ENCODE measurements at regions not wholly inside any gene's neighbourhood (a gene's known extent, or its start where the extent isn't known, plus 50 kb on each side); places are given as distances from the start of the nearest gene placed in this dataset.
"Not testable (repeated sequence)": the region's sequence is repeated elsewhere in the genome, so short reads cannot be mapped to it uniquely, and the experiment has no call there.

DNA sequence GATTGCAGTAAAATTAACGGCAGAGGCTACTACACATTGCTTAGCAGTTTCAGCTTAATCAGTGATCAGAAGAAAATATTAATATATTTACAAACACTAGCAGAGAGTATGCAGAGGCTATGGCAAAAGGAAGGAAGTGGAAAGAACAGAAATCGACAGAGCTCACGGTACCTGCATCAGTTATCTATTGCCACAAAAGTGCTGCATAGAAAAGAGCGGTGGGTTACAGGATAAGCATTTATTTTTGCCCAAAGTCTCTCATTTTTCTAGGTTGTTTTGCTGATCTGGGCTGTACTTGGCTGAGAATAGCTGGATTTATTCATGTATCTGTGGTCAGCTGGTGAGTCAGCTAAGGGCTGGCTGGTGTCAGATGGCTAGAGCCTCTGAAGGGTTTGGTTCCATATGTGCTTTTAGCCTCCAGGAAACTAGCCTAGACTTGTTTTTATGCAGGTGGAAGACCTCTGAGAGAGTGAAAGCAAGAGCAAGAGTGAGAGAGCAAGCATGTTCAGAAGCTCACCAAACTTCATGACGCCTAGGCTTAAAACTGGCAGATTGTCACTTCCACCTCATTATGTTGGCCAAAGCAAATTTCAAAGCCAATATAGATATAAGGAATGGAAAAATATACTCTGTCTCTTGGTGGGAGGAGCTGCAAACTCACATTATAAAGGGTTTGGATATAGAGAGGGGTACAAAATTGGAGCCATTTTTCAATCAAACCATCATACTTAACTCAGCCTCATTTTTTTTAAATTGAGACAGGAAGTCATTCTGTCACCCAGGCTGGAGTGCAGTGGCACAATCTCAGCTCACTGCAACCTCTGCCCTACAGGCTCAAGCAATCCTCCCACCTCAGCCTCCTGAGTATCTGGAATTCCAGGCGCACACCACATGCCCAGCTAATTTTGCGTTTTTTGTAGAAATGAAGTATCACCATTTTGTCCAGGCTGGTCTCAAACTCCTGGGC lies 153.2 kb upstream of the RPL34 start:
- intact Hi-C loops (cut with DNase I): no loop called here
- DNase-seq: no peak

DNA sequence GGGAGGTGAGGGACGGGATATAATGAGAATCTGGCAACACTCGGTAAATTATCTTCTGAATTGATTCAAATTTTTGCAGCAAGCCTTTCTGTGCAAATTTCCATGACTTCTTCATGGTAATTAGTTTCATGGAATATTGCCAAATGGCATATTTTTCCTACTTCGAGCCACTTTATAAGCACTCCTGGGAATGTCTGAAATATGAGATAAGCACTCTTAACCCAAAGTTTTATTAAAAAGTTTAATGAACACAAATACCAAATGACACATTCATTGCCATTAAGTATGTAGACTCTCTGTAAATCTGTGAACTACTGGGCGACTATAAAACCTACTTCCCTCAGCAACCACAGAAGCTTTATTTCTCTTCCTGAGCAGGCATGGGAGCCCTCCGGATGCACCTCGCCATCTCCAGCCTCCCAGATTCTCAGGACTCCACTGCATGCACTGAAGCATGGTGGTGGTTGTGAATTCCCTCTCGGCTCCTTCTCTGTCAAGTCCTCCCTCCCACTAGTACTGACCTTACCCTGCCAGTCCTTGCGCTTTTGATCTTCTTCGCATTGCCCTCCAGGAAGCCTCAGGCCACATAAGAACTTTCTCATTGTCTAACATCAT lies 154.4 kb upstream of the RPL34 start:
- DNase-seq: no peak
- intact Hi-C loops (cut with DNase I): no loop called here

DNA sequence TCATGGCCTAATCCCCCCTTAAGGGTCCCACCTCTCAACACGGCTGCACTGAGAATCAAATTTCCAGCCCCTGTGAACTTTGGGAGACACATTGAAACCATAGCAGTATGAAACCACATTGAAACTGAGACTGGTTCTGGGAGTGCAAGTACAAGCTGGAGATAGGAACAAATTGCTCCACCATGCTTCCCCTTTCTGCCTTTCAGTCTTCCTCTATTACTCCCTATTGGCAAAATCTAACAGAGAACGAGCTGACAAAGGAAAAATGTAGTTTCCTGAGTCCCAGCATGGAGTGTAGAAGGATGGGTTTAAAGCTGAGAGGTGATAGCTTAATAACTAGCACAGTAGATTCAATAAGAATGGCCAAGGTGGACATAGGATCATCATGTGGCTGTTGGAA lies 161.7 kb upstream of the RPL34 start:
- intact Hi-C loops (cut with DNase I): no loop called here
- DNase-seq: no peak

DNA sequence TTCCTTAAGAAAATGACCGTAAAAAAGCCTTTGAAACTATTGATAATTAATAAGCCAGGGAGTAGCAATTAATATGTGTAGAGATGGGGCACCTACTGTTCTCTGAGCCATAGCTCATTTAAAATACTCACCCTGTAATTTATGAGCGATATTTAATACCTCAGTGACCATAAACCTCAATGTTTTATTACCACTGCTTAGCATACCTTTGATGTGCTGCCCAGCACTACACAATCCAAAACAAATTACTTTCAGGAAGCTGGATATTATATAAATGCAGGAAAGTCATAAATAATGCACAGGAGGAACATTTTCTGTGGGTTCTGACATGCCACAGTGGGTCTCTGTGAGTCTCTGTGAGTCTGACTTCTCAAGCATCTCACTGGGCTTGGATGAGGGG lies 166.1 kb upstream of the RPL34 start:
- DNase-seq: no peak
- intact Hi-C loops (cut with DNase I): no loop called here

DNA sequence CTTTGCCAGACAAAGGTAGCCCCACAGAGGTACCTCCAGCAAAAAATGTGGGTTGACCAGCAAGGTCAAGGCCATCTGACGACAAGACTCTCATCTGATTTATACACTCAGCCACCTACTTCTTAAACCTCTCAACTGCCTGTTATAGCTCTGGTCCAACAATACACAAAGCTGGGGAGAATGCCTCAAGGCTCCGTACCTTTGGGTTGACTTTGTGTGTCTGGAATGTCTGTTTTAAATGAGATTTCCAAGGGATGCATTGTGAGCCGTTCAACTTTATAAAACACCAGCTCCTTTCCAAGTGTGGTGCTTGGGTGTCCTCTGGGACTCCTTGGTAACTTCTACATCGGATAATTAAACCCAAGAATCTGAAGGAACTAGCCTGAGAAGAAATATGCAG lies 167.0 kb upstream of the RPL34 start:
- DNase-seq: no peak
- intact Hi-C loops (cut with DNase I): no loop called here

DNA sequence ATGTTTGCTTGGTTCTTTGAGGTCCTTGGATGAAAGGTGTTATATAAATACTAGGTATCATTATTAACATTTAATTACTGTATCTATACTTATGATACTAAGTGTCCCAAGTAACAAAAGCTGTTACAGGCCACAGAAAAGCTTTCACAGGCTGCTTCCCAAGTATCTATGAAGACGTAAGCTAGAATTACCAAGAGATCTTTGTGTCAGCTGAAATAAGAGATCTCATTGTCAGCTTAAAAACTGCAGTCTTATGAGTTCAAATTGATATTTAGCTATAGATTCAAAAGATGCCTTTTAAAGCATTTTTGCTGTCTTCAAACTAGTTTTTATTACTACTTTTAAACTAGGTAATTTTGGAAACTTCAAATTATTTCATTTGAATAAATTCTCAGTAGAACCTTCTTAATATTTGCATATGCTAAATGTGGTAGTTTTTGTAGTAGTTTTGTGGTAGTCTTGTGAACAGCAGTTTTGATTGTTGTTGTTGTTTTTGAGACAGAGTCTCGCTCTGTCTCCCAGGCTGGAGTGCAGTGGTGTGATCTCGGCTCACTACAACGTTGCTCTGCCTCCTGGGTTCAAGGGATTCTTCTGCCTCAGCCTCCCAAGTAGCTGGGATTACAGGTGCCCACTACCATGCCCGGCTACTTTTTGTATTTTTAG lies 170.0 kb upstream of the RPL34 start:
- intact Hi-C loops (cut with DNase I): no loop called here

DNA sequence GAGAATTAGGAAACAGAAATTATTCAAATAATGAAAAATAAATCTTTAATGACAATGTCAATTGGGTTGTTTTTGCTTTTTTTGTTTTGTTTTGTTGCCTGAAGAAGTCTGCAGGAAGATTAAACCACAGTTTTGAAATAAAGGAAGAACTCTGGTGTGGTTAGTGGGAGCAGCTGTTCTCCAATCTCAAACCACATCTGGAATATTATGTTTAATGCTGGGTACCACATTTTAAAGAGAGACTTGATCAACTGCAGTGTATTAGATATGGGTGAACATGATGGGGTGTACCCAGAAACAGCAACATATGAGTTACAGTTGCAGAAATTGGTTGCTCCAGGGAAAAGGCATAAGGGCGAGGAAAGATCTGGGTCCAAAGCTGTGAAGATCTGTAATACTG lies 171.2 kb upstream of the RPL34 start:
- intact Hi-C loops (cut with DNase I): no loop called here
- no peak for DNase-seq

More for the DNA sequence above, 170.0 kb upstream of the RPL34 start:
- no peak for DNase-seq

DNA sequence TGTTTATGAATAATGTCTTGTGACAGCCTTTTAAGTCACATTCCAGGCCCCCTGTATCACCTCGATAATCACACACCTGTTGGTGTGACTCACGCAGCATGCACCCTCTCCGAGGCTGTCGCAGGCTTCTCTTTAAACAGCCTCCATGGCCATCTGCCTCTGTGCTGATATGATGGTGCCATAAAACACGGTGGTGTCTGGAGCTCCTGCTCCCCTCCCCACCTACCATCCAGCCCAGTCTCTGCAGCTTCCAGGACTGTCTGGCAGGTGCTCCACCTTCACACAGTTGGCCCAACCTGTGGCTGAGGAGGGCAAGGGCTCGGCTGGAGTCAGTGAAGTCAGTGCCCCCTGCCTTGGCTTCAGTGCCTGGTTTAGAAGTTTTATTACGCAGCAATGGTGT lies 173.8 kb upstream of the RPL34 start:
- intact Hi-C loops (cut with DNase I): no loop called here

DNA sequence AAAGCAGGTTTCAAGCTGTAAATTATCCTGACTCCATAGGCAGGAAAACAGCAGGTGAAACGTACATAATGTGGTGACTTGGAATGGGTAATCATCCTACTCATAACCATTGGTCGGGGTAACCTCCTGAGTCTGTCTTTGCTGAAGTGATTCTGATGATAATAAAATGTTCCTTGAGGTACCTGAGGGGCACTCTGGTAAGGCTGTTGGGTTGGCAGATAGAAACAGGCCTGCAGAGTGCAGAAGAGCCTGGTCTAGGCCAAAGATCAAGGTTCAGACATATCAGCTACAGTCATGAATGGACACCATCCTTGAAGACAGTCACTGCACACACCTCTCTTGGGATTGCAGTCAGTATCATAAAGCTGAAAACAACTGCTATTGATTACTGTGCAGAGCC lies 174.7 kb upstream of the RPL34 start:
- DNase-seq: no peak
- intact Hi-C loops (cut with DNase I): no loop called here

More for the DNA sequence above, 173.8 kb upstream of the RPL34 start:
- no peak for DNase-seq

DNA sequence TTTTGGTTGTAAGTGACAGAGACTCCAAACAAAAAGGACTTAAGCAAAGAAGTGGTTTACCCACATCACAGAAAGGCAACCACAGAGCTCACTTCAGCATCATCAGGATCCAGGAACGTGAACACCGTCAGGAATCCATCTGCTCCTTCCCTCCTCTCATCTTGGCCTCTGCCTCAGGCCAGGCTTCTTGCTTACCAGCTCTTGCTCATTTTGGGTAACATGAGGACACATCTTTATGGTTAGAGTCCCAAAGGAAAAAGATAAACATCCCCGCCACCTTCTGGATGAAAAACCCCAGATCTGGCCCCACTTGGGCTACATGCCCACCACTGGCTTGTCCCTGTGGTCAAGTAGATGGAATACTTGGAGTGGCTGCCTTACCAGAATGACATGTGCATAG lies 176.8 kb upstream of the RPL34 start:
- DNase-seq: no peak
- intact Hi-C loops (cut with DNase I): no loop called here

DNA sequence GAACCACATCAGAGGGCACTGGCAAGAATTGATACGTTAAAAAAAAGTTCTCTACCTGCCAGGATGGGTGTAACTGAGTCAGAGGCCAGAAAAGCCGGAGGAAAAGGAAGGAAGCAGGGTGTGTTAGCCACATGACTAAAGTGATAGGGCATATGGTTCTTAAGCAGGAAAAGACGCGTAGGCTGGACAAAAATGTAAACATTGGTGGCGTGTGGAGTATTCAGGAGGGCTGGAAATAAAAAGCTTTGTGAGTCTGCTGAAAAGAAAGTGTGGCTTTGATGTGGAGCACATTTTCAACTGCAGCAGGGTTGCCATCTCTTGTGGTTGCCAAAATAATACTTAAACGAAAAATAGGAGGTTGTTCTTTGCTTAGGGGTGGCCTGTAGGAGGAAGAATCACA lies 186.5 kb upstream of the RPL34 start:
- intact Hi-C loops (cut with DNase I): no loop called here
- no peak for DNase-seq

DNA sequence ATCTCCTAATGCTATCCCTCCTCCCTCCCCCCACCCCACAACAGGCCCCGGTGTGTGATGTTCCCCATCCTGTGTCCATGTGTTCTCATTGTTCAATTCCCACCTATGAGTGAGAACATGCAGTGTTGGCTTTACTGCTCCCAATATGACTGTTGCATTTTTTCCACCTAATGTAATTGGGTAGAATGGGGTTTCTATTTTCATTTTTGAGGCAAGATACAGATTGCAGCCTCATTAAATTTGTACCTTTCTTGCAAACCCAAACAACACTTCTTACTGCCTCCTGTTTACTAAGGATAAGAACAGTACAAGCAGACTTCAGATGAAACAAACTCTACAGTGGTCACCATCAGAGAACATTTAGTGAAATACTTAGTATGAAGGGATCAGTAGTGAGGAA lies 187.0 kb upstream of the RPL34 start:
- DNase-seq; intact Hi-C loops (cut with DNase I): not testable (repeated sequence)

DNA sequence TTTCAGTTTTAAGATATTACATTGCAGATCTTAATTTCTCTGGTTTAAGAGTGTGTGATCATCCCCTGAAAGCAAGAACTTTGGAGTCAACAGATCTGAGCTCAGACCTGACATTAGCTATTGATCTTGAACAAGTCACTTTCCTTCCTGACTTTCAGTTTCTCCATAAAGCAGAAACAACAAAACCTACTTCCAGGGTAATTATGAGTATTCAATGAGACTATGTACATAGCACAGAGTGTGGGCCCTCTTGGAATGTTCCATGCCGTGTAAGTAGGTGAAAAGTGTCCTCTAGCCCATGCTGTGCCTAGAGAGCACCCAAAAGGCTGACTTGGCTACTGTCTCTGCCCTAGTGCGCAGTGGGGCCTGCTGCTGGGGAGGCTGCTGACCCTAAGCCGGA lies 188.0 kb upstream of the RPL34 start:
- DNase-seq: no peak
- intact Hi-C loops (cut with DNase I): no loop called here

DNA sequence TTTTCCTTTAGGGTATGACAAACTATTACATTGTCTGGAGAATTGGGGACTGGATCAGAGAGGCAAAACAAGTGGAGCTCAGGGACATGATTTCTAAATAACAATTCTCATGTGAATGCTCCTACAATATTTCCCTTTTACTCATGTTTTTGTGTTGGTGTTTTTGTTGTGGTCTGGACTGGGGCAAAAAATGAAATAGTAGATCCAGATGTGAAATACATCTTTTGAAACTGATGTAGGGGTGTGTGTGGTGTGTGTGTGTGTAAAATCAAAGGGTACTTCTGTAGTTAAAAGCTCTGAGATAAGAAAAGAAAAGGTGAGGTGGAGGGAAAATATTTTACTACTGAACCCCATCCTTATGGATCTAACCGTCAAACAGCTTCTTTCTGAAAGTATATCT lies 188.4 kb upstream of the RPL34 start:
- DNase-seq: no peak
- intact Hi-C loops (cut with DNase I): no loop called here

DNA sequence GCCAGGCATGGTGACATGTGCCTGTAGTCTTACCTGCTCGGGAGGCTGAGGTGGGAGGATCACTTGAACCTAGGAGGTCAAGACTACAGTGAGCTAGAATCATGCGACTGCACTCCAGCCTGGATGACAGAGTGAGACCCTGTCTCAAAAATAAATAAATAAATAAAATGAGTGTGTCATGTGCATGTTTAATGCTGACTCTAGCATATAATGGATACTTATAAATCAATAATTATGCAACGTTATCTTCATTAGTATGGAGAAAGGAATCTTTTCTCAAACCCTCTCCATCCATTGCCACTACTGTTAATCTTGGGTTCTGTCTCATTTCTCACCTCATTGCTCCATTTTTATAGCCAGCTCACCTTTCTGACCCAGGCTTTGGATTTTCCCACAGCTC lies 189.5 kb upstream of the RPL34 start:
- intact Hi-C loops (cut with DNase I): no loop called here
- DNase-seq: no peak

DNA sequence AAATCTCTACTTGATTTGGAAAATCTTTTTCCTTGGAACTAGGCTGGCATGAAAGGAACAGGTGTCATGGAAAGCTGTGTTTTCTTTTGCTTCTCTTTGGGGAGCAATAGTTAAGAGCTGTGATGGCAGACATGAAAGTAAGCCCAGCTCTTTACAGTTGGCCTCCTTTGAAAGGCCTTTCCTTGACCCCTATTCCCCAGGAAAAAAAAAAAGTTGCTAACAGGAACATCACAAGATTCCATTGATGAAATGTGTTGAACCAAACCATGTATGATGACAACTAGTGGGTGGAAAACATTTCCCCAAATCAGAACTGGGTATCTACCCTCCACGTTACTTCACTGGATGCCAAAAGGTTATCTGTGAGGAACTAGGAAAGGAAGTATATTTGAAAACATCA lies 190.7 kb upstream of the RPL34 start:
- intact Hi-C loops (cut with DNase I): no loop called here
- DNase-seq: no peak

DNA sequence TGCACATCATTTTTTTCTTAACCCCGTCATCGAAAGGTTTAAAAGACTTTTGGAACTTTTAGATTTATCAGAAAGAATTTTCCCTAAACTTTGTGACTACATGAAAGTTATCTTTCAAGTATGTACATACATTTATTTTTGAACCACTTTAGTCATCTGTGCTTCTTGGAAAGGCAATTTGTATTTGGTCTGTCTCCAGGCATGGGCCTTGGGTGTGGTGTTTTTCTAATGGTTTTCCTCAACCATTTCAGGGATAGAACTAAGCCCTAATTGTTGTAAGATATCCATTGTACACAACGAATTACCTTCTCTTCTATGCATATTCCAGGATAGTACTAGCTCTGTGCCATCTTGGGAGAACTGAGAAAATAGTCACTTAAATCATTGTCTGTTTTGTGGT lies 191.5 kb upstream of the RPL34 start:
- DNase-seq: no peak
- intact Hi-C loops (cut with DNase I): no loop called here

DNA sequence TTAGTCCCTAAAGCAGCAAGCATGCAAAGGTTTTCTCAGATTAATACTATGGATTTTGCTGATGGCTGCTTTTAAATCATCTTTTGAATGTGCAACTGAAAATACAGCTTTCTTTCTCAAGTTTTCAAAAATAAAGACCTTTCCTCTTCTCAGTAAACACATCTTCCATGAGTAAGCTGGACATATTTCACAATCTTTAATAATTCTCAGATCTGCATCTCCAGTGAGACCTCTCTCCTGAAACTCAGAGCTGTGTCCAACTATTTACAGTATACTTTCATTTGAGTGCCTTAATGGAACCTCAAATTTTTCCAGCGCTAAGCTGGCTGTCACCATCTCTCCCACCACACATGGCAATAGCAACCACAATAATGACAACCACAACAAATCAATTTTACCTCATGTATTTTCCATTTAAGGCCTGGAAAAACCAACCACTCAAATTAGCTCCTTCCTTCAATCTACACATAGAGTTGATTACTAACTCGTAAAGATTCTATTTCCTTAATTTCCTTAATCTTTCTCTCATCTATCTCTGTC lies 192.4 kb upstream of the RPL34 start:
- intact Hi-C loops (cut with DNase I): no loop called here
- DNase-seq: no peak

DNA sequence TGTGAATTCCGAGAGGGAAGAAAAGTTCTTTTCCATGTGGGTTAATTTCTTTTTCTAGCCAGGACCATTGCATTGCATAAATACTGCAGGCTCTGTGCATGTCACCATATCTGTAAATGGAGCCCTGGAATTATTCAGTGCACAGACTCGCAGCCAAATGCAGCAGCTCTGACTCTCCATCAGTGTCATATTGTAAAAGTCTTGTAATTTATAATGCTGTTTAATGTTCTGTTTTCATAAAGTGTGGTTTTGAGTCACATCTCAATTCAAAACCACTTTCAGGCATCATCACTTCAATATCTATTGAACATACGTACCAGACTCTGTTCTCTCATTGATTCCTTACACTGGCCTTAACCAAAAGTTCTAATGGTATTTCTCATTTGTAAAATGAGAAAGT lies 193.9 kb upstream of the RPL34 start:
- no peak for DNase-seq
- intact Hi-C loops (cut with DNase I): no loop called here

DNA sequence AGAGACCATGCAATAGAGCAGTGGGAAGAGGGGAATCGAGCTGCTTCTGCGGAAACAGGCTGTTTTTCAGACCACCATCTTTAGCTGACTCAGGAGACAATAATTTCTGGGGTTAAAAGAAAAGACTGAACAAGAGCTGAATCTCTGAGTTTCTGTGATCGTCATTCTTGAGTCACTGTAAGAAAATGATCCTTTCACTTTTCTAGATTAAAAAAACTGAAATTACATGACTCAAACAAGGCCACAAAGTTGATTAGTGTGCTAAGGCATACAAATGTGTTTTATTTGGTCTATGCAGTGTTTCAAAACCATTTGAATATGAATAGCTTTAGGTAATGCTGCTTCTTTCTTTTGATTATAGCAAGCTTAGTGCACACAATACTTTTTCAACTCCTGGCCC lies 194.4 kb upstream of the RPL34 start:
- no peak for DNase-seq
- intact Hi-C loops (cut with DNase I): no loop called here

DNA sequence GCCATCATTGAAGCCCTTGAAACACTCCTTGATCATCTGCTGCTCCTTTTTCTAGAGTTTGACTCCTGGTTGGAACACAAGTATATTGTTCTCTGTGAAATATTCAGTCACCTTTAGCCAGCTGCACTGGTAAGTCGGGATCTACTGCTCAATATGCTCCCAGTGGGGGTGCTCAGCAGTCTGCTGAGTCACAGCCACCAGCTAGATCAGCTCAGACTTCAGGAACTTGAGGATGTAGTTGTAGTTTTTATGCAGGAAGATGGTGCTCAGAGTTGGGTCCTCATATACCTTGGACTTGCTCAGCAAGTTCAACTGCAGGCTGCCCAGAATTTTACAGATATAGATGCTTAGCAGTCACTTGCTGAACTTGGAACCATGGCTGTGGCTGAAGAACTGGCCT lies 202.5 kb upstream of the RPL34 start:
- DNase-seq: no peak
- intact Hi-C loops (cut with DNase I): no loop called here
